ACC112 (cell line): ENCODE measurements at regions not wholly inside any gene's neighbourhood (a gene's known extent, or its start where the extent isn't known, plus 50 kb on each side); places are given as distances from the start of the nearest gene placed in this dataset.

Experiments
- H2AFZ ChIP-seq: fragments of 200-600 bp; sonication (generic); one replicate; pipeline ENCODE4 v1.6.0; 2017; ENCODE audit warnings: antibody characterized with exemption, low read length; ENCODE audit not compliant: unreplicated experiment
- H3K27ac ChIP-seq: fragments of 200-600 bp; sonication (generic); 2 replicates; pipeline ENCODE4 v1.5.1; 2014; ENCODE audit warnings: low read depth, mild to moderate bottlenecking, antibody characterized with exemption, low read length, moderate library complexity
- H3K27me3 ChIP-seq: fragments of 200-600 bp; sonication (generic); 2 replicates; pipeline ENCODE4 v1.6.1; 2014; ENCODE audit warnings: mild to moderate bottlenecking, antibody characterized with exemption, low read length, moderate library complexity, mixed read lengths; ENCODE audit not compliant: insufficient read depth
- H3K36me3 ChIP-seq: fragments of 200-600 bp; sonication (generic); 2 replicates; pipeline ENCODE4 v1.6.1; 2016; ENCODE audit warnings: mild to moderate bottlenecking, antibody characterized with exemption, low read length, moderate library complexity, mixed read lengths; ENCODE audit not compliant: insufficient read depth
- H3K4me1 ChIP-seq: fragments of 200-600 bp; sonication (generic); one replicate; pipeline ENCODE4 v1.6.1; 2016; ENCODE audit warnings: low read length, mixed read lengths; ENCODE audit not compliant: insufficient read depth, unreplicated experiment, control insufficient read depth
- H3K4me3 ChIP-seq: fragments of 200-600 bp; sonication (generic); 2 replicates; pipeline ENCODE4 v1.5.1; 2014; ENCODE audit warnings: mild to moderate bottlenecking, low read depth, low read length
- H3K79me2 ChIP-seq: fragments of 200-600 bp; sonication (generic); one replicate; pipeline ENCODE4 v1.6.0; 2016; ENCODE audit warnings: low read length; ENCODE audit not compliant: control insufficient read depth, unreplicated experiment, insufficient read depth

GRCh38 chr11:116210663-116211062 lies 562.1 kb downstream of the BUD13 start:
- no peak overlapping the region for H3K27ac ChIP-seq
- H2AFZ ChIP-seq, result no peak overlapping the region
- H3K36me3 ChIP-seq, result no peaks in the 10 kb centered on the region
- no peaks in the 10 kb centered on the region for H3K79me2 ChIP-seq
- H3K4me1 ChIP-seq, result no peaks in the 10 kb centered on the region
- no peaks in the 10 kb centered on the region for H3K27me3 ChIP-seq
- H3K4me3 ChIP-seq, result no peak overlapping the region

DNA sequence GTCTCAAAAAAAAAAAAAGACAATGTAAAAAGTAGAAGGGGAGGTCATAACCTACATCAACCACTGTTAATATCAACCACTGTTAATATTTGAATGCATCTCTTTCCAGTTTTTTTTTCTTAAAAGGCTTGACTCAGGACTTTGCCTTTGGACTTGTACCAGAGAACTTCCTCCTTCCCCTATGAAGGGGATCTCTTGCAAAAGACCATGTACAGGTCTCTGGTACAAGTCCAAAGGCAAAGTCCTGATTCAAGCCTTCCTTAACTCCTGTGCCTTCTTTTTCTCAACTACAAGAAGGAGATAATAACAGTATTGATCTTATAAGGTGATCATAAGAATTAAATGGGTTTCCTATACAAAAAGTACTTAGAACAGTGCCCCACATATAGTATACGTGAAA lies 563.5 kb downstream of the BUD13 start:
- Histone ChIP-seq H2AFZ (no peak overlapping the region), H3K4me1 (no peaks in the 10 kb centered on the region), H3K79me2 (no peaks in the 10 kb centered on the region), H3K36me3 (no peaks in the 10 kb centered on the region), H3K4me3 (no peak overlapping the region), H3K27me3 (no peaks in the 10 kb centered on the region), H3K27ac (no peak overlapping the region)

GRCh38 chr11:116207421-116208141 lies 565.2 kb downstream of the BUD13 start:
- no peak overlapping the region for H3K27ac ChIP-seq
- no peak overlapping the region for H2AFZ ChIP-seq
- H3K4me3 ChIP-seq, result no peak overlapping the region
- no peaks in the 10 kb centered on the region for H3K27me3 ChIP-seq
- H3K79me2 ChIP-seq, result no peaks in the 10 kb centered on the region
- no peaks in the 10 kb centered on the region for H3K4me1 ChIP-seq
- H3K36me3 ChIP-seq, result no peaks in the 10 kb centered on the region

DNA sequence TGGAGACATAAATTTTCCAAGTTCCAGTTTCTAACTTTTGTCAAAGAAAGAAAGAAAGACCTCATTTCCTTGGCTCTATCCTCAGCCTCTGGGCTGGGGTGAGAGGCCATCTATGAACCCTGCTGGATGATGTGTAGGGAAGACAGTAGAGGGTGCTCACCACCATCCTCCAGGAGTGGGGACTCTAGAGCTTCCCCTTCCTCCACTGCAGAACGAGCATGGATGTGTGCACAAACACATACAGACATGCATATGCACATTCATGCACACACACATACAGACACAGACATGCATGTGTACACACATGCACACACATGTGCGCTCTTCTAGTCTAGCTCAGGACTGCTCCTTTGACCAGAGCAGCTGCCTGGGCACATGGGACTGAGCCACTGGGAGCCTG lies 565.8 kb downstream of the BUD13 start:
- no peaks in the 10 kb centered on the region for H3K4me1 ChIP-seq

GRCh38 chr11:116202922-116203321 lies 569.9 kb downstream of the BUD13 start:
- H2AFZ ChIP-seq, result no peak overlapping the region
- H3K36me3 ChIP-seq, result no peaks in the 10 kb centered on the region
- H3K79me2 ChIP-seq, result no peaks in the 10 kb centered on the region
- no peak overlapping the region for H3K27ac ChIP-seq
- H3K4me1 ChIP-seq, result no peaks in the 10 kb centered on the region
- H3K27me3 ChIP-seq, result no peaks in the 10 kb centered on the region
- H3K4me3 ChIP-seq, result no peak overlapping the region

More for the DNA sequence above, 565.8 kb downstream of the BUD13 start:
- H3K27me3 ChIP-seq, result no peaks in the 10 kb centered on the region
- H2AFZ ChIP-seq, result no peak overlapping the region
- H3K4me3 ChIP-seq, result no peak overlapping the region
- no peaks in the 10 kb centered on the region for H3K79me2 ChIP-seq
- no peak overlapping the region for H3K27ac ChIP-seq
- no peaks in the 10 kb centered on the region for H3K36me3 ChIP-seq

- Histone ChIP-seq H3K4me1 (no peaks in the 10 kb centered on the region), H3K27ac (no peak overlapping the region), H3K4me3 (no peak overlapping the region), H3K79me2 (no peaks in the 10 kb centered on the region), H3K27me3 (no peaks in the 10 kb centered on the region), H3K36me3 (no peaks in the 10 kb centered on the region), H2AFZ (no peak overlapping the region)
Measured at GRCh38 chr11:116200564-116200963, 572.2 kb downstream of the BUD13 start.

- Histone ChIP-seq H3K4me1 (no peaks in the 10 kb centered on the region), H3K4me3 (no peak overlapping the region), H3K27ac (no peak overlapping the region), H3K27me3 (no peaks in the 10 kb centered on the region), H3K36me3 (no peaks in the 10 kb centered on the region), H3K79me2 (no peaks in the 10 kb centered on the region), H2AFZ (no peak overlapping the region)
Measured at GRCh38 chr11:116199182-116199581, 573.6 kb downstream of the BUD13 start.

GRCh38 chr11:116194156-116194904 lies 578.5 kb downstream of the BUD13 start:
- H3K4me1 ChIP-seq, result no peaks in the 10 kb centered on the region
- no peak overlapping the region for H3K27ac ChIP-seq
- no peaks in the 10 kb centered on the region for H3K36me3 ChIP-seq
- no peaks in the 10 kb centered on the region for H3K79me2 ChIP-seq
- H3K4me3 ChIP-seq, result no peak overlapping the region
- H3K27me3 ChIP-seq, result no peaks in the 10 kb centered on the region
- H2AFZ ChIP-seq, result no peak overlapping the region

- H3K27me3 ChIP-seq, result no peaks in the 10 kb centered on the region
- no peak overlapping the region for H2AFZ ChIP-seq
- no peaks in the 10 kb centered on the region for H3K4me1 ChIP-seq
- no peaks in the 10 kb centered on the region for H3K36me3 ChIP-seq
- H3K4me3 ChIP-seq, result no peak overlapping the region
- H3K79me2 ChIP-seq, result no peaks in the 10 kb centered on the region
- no peak overlapping the region for H3K27ac ChIP-seq
Measured at GRCh38 chr11:116193321-116194131, 579.3 kb downstream of the BUD13 start.

DNA sequence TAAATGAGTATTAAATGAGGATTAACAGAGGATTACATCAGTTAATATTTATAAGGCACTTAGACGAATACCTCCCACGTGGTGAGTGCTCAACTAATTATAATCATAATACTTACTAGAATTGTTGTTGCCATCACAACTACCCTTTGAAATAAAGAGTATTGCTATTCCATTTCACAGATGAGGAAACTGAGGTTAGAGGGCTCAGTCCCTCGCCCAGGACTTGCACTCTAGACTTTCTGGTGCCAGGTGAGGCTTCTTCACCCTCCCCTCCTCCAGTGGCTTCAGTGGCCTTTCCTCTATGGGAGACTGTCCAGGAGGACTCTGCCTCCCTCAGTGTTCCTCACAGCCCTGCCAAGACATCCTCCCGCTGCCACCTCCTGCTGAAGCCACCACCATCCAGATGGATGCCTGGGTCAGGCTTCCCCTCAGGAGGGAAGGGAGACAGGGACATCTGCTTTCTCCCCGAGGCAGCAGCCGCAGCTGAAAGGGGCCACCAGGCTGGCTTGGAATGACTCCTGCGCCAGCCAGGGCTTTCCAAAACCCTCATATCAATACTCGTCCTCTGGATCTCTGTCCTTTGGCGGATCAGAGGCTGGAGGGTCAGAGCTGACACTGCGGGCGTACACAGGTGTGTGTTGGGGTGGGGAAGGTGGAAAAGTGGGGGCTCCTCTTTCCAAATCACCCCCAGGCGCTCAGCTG lies 580.1 kb downstream of the BUD13 start:
- Histone ChIP-seq H3K4me1 (no peaks in the 10 kb centered on the region), H3K79me2 (no peaks in the 10 kb centered on the region), H3K4me3 (no peak overlapping the region), H2AFZ (no peak overlapping the region), H3K36me3 (no peaks in the 10 kb centered on the region), H3K27ac (no peak overlapping the region), H3K27me3 (no peaks in the 10 kb centered on the region)
